HG02852 (cell line): ENCODE measurements at regions not wholly inside any gene's neighbourhood (a gene's known extent, or its start where the extent isn't known, plus 50 kb on each side); places are given as distances from the start of the nearest gene placed in this dataset.

Experiments
- ATAC-seq: cut with Tn5 transposase; IDR thresholded peaks from one replicate; pipeline ENCODE4 v1.9.1; 2021; ENCODE audit warnings: mild to moderate bottlenecking, moderate library complexity; ENCODE audit not compliant: unreplicated experiment

DNA sequence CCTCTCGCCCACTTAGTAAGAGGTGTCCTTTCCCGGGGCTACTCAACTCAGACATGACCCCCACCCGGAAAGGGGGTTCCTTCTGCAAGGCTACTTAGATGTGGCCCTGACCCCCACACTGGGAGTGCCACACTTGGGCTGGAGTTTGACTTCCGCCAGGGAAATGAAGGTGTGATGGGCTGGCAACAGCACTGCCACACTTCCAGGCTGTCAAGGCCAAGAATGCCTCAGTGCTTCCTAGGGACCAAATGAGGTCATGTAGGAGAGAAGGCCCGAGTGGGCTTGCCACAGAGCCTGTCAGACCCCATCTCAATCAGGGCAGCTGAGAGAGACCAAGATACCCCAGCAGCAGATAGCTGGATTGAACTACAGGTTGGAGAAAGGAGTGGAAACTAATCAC lies 55.5 kb downstream of the DRD1 start:
- no peak for ATAC-seq

DNA sequence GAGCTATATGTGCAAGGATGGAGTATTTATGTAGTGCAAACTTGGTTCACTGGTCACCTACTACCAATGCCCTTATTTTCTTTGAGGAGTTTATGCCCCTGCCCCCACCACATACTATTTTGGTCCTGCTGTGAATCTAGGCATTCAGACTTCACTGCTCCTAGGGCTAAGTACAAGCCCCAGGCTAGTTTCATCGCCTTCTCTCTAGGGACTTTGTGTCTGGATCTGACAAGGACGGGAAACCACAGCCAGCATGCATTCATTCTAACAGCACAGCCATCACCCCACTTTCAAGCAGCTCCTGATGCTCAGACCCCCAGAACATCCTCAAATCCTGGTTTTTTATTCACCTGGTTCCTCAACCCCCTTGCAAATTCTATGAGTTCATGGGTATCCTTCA lies 56.8 kb downstream of the DRD1 start:
- no peak for ATAC-seq

DNA sequence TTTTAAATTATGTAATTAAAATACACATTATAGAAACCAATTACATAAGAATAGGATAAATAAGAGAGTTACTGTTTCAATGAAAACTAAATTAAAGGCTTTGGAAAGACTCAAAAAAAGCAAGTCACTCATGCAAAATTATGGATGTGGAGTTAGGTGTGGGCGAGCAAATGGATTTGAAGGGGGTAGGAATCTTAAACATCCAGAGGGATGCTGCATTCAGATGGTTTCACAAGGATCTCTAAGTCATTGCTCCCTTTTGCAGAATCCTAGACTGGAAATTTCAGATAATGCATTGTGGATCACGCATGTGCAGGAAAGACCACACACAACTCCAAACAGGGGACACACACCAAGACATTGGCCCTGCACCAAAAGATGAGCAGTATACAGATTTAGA lies 57.5 kb downstream of the DRD1 start:
- ATAC-seq: no peak

DNA sequence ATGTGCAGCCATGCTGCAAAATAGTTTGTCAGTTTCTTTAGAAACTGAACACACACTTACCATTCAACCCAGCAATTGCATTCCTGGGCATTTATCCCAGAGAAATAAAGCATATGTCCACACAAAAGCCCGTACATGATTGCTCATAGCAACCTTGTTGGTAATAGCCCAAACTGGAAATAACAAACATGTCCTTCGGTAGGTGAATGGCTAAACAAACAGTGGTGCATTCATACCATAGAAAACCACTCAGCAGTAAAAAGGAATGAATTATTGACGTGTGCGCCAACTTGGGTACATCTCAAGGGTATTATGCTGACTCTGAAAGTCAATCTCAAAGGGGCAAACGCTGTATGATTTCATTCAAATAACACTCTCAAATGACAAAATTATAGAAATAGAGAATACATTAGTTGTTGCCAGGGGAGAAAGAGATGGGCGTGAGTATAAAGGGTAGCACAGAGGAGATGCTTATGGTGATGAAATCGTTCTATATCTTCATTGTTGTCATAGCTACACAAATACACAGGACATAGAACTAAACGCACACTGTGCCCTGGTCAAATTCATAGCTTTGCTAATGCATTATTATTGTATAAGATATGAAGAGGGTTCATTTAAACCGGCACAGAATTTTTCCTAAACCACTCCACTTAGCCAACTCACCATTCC lies 58.2 kb downstream of the DRD1 start:
- ATAC-seq: no peak

DNA sequence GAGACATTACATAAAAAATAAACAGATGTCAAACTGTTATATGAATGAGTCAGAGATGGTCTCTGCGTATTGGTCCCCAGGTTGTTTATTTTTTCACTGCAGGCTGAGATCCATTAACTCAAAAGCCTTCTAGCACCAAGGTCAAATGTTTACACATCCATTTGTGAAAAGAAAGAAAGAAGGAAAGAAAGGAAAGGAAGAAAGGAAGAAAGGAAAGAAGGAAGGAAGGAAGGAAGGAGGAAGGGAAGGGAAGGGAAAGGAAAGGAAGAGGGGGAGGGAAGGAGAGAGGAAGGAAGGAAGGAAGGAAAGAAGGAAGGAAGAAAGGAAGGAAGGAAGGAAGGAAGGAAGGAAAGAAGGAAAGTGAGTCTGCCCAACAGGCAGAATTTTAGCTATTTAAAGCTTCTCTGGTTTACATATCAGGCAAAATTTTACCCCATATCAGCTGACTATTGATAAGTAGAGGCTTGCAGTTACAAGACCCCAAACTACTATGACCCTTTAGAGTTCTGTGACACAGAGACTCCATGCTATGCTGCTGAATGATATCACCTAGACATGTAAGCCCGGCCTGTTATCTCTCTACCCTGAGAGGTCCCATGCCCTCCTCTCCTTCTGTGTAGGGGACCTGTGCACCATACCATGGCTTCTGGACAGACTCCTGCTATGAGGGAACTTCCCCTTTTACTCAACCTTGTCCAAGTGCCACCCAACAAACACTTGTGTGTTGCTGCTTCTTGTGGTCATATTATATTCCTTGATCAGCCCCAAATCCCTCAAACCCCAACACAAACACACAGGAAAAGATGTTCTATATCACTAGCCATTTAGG lies 59.0 kb downstream of the DRD1 start:
- no peak for ATAC-seq

DNA sequence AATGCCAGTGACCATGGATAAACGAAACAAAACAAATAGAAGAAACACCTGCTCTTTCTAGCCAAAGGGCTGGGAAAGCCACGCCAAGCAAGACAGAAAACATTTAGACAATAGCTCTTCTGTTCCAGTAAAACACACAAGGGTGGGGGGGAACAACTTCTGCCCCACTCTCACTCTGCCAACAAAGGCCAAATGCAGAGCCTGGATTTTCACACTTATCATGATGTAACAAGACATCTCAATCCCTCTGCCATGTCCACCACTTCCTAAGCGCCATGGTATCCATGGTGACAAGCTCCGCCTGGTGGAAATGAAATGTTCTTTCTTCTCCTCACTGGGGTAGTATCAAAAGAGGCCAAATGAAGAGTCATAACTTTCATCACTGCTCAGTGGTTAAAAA lies 60.6 kb downstream of the DRD1 start:
- ATAC-seq: no peak

DNA sequence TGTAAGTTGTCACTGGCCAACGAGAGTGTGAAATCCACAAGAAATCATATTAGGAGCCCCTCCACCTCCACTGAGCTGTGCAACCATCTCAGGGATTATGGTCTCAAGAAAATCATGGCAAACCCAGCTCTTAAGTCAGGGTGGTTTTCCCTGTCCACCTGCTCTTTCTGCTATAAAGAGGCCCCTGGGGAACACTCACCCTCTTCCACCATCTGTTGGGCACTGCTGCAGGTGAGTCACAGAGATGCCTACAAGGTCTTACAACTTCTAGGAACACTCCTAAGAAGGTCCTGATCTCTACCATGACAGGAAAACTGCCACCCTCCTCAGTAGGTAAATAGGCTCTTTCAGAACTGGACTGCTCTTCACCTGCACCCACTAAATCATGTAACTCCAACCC lies 61.8 kb downstream of the DRD1 start:
- no peak for ATAC-seq

DNA sequence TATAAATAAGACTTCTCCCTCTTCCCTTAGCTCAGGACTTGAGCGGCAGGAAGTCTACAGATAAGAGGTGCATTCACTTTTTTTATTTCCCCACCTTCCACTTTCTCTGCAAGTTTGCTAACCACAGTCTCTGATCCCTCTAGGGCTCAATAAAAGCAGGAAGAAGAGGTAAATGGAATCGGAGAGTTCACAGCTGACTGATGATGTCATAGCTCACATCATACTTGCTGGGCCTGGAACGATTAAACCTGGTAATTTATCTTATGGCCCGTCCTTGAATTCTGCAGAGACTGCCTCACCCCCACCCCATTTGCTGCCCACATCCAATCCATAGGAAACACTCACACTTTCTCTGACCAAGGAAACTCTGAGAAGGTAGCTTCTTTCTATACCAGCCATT lies 62.9 kb downstream of the DRD1 start:
- ATAC-seq: no peak

DNA sequence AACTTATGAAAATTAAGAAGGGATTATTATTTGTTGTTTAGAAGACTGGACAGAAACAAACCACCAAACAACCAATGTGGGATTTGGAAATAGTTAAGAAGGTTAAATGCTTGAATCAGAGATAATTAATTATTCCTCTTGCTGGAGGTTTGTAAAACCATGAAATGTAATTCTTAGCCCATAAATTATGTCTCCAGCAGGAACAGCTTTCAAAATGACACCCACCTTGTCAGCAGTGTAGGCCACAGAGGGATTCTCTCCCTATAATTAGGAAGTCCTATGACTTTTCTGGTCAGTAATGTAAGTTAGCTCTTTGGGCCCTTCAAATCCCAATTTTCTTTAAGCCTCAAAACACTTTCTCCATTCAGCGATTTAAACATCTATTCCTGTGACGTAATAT lies 63.3 kb downstream of the DRD1 start:
- ATAC-seq: no peak

DNA sequence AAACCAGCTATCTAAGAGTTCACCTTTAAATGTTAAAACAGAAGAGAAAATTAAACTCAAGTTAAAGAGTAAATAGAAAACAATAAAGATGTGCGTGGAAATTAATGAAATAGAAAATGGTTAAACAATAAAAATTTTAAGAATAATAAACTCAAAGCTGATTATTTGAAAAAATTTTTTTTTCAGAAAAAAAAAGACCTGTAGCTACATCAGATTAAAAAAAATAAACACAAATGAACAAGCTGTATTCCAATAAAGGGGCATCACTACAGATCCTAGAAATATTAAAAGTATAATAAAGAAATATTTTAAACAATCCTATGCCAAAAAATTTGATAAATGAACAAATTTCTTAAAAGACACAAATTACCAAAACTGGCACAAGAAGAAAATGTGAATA lies 64.1 kb downstream of the DRD1 start:
- ATAC-seq: no peak

DNA sequence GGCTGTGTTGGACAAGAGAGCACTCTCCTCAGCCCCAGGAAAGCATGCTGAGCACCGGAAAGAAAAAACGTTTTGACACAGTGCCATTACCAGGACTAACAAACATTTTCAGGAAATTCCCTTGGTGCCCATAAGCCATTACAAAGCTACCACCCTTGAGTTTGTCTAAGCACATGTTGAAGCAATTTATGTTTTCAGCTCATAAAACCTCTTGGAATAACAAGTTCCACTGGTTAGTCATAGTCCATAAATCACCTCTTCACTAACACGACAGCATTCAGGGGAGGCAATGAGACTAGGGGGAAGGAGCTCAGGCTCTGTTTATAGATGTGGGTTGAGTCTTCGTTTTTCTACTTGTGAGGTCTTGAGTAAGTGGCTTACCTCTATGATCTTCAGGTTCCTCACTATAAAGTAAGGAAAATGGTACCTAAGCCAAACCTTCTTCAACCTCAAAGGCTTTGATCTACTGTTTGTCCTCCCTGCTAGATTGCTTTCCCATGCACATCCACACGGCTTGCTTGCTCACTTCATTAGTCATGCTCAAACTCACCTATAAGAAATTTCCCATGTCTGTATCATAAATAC lies 65.4 kb downstream of the DRD1 start:
- no peak for ATAC-seq

DNA sequence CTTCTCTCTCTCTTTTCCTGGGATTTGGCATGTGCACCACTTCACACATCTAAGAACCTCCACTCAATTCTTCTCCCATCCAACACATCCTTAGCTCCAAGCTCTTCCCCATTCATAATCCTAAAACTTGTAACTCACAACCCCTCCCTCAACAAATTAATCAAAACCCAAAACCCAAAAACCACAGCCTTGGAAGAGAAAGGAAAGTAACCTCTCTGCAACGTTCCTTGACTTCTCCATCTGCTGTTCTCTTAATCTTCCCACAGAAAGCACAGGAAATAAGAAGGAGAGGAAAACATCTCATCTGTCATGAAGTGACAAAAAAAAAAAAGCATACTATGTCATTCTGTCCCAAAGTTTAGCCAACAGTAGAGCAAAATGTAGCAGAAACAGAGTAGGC lies 66.2 kb downstream of the DRD1 start:
- ATAC-seq: no peak

DNA sequence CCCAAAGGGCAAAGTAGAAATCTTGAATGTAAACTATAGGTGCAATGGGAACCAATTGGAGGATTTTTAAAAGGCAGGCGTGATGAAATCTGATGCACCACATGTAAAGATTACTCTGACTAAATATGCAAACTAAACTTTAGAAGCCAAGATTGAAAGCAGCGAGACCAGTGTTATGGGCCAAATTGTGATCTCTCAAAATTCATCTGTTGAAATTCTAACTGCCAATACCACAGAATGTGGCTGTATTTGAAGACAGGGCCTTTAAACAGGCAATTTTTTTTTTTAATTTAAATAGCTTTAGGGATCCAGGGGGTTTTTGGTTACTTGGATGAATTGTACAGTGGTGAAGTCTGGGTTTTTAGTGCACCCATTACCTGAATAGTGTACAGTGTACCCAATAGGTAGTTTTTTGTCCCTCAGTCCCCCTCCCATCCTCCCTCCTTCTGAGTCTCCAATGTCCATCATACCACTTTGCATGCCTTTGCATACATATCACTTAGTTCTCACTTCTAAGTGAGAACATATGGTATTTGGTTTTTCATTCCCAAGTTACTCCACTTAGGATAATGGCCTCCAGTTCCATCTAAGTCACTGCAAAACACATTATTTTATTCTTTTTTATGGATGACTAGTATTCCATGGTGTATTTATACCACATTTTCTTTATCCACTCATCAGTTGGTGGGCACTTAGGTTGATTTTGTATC lies 69.7 kb downstream of the DRD1 start:
- ATAC-seq: no peak

DNA sequence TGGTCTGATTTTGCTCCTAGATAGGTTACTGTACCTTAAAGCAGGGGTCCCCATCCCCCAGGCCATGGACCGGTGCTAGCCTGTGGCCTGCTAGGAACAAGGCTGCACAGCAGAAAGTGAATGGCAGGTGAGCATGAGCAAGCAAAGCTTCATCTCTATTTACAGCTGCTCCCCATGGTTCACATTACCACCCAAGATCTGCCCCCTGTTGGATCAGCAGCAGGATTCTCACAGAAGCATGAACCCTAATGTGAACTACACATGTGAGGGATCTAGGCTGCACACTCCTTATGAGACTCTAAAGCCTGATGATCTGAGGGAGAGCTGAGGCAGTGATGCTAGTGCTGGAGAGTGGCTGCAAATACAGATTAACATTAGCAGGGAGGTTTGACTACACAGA lies 78.1 kb downstream of the DRD1 start:
- ATAC-seq: no peak

DNA sequence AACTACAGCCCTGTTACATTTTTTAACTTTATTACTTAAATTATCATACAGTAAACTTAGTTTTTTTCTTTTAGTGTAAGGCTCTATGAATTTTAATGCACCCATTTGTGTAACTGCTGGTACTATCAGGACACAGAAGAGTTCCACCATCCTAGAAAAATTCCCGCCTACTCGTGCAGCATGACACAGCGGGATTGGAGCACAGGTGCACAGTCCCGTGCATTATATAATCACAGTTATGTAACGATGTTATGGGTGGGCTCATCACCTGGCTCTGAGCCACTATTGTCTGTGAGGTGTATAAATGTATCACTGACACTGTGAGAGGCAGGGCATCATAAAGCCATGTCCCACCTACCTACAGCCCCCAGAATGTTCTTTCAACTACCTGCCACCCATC lies 80.7 kb downstream of the DRD1 start:
- ATAC-seq: no peak

DNA sequence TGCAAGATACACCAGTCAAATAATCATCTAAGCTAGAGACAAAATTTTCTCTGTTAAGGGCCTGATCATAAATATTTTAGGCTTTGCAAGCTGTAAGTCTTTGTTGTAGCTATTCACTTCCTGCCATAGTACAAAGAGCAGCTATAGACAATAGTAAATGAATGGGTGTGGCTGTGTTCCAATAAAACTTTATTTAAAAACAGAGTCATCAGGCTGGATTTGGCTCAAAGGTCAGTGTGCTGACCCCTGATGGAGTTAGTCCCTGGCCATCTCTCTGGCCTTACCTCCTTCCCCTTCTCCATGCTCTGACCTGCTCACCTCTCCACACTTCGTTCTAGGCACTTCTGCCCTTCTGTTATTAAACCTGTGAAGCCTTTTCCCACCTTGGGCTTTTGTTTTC lies 86.0 kb downstream of the DRD1 start:
- no peak for ATAC-seq

DNA sequence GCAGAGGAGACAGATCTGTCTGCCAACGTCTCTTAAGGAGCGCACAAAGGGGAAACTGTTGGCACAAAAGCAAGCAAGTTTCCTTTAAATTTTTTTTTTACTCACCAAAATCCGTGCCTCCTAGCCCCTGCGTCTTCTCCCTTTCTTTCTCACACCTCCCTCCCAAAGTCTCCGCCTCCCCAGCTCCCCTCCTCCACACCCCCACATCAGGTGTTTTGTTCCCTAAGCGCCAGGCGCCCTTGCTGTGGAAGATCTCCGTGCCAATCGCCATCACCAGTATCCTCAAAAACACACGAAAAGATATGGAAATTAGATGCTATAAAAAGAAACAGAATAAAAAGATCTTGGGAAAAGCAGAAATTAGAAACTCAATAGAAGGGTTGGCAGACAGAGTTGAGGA lies 87.6 kb downstream of the DRD1 start:
- no peak for ATAC-seq

DNA sequence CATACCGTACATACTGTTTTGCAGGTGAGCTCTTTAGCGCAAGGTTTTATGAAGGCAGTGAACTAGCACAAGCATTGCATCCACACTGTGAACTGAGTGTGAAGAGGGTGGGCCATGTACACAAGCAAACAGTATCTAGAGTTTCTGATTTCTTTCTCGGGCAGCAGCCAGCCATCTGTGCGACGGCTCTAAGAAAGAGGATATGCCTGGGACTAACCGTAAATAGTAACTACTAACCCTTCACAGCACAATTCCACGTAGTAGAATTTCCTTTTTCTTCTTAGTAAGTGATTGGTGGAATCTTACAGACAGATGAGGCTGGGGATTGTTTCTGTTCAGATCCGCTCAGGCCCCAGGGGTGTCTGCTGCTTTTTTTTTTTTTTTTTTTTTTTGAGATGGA lies 89.0 kb downstream of the DRD1 start:
- no peak for ATAC-seq

DNA sequence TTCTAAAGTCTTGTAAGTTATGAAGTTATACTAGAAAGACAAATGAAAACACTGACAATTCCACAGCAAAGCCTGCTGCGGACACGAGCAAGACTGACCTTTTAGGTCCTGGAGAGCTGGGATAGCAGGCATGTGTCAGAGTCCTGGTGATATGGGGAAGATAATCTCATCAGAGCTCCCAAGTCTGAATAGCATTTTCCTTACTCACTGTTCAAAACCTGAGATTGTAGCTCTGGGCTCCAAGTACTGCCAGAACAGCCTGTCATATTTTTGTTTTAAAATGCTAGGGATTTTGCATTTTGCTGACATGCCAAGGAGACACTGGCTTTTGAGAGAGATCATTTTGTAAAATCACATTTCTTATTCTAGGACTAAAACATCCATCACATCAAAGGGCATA lies 90.1 kb downstream of the DRD1 start:
- ATAC-seq: no peak

DNA sequence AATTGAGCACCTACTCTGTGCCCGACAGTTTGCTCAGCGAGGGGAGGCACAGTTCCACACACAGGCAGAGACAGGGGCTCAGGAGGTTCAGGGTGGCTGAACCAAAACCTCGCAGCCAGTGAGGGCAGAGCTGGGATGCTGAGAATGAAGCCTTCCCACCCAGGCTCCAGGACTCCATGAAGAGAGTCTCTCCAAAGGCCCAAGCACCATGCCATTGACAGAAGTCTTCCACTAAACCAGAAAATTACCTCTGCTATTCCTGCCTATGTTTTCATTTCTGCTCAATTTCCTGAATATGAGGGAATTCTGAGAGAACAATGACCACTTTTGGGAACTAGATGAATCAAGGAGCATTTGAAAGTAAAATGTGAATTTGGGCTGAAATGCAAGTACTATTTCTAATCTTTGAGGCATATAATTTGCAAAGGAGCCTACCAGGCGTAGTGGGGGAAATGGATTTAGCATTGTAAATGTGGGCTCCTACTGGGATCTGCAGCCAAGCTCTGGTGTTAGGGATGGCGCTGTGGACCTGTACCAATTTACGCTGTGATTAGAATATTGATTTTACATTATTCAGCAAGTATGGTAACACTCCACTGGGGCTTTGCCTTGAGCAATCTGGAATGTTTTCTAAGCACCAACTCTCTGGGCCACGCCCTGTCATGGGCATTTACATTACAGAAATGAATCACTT lies 91.9 kb downstream of the DRD1 start:
- no peak for ATAC-seq

DNA sequence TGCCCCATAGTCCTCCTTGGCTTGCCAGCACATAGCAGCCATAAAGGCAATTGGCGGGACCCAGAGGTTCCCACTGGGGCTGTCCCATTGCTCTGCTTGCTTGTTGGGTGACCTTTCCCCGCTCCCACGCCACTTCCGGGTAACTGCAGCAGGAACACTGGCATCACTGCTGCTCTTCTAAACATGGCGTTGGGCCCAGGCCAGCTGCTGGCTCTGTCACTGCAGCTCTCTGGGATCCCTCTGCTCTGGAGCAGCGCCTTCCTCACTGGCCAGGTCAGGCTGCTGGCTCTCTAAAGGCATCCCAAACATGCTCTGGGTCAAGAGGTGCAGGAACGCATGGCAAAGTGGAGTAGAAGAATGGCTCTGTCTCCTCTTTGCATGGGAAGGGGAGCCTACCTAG lies 92.9 kb downstream of the DRD1 start:
- no peak for ATAC-seq
